IMR-90 (cell line): ENCODE measurements at regions not wholly inside any gene's neighbourhood (a gene's known extent, or its start where the extent isn't known, plus 50 kb on each side); places are given as distances from the start of the nearest gene placed in this dataset.

Source experiments
- ATAC-seq: fragments of 200-7000 bp; cut with Tn5 transposase; 2 replicates; pipeline ENCODE4 v1.9.1; 2020; ENCODE audit warnings: low read depth, mild to moderate bottlenecking, moderate library complexity
- BruUV-seq: library from RNA; stranded (reverse); fragments of 400-500 nt; replicated peaks from 2 replicates; lab custom pipeline; 2021; lab: Mats Ljungman, UMichigan
- CTCF ChIA-PET: fragments of 300-600 bp; formaldehyde crosslinking; extraction: SDS; loops from one replicate; lab custom pipeline; 2021; ENCODE audit warnings: antibody characterized with exemption; lab: Yijun Ruan, JAX
- POLR2A ChIA-PET: fragments of 300-600 bp; sonication (Branson Sonifier 250); formaldehyde crosslinking; loops from one replicate; lab custom pipeline; 2022; ENCODE audit warnings: antibody characterized with exemption; ENCODE audit not compliant: unreplicated experiment; lab: Charles Lee
- DNase-seq: peaks from one replicate; pipeline ENCODE4 v3.0.0; 2013
- H2AFZ ChIP-seq: replicated peaks from 2 replicates; pipeline ENCODE3; 2013; ENCODE audit warnings: low read length, mild to moderate bottlenecking; ENCODE audit not compliant: poor library complexity
- H2AK5ac ChIP-seq: 2 replicates; pipeline ENCODE4 v1.6.1; 2013; ENCODE audit warnings: low read depth, low read length, inconsistent platforms
- H2AK9ac ChIP-seq: replicated peaks from 2 replicates; pipeline ENCODE3; 2013; ENCODE audit warnings: mild to moderate bottlenecking, low read depth, low read length, moderate library complexity; ENCODE audit not compliant: poor library complexity
- H2BK120ac ChIP-seq: 2 replicates; pipeline ENCODE4 v1.6.1; 2013; ENCODE audit warnings: low read depth, low read length, inconsistent platforms
- H2BK15ac ChIP-seq: 3 replicates; pipeline ENCODE4 v1.6.1; 2013; ENCODE audit warnings: low read depth, low read length, inconsistent platforms
- H2BK20ac ChIP-seq: 2 replicates; pipeline ENCODE4 v1.6.1; 2013; ENCODE audit warnings: low read depth, mild to moderate bottlenecking, inconsistent platforms, low read length, moderate library complexity
- H2BK5ac ChIP-seq: 2 replicates; pipeline ENCODE4 v1.6.1; 2013; ENCODE audit warnings: mild to moderate bottlenecking, low read depth, low read length, inconsistent platforms; ENCODE audit not compliant: poor library complexity, severe bottlenecking
- H3K14ac ChIP-seq: replicated peaks from 2 replicates; pipeline ENCODE4 v1.6.1; 2013; ENCODE audit warnings: low read depth, low read length, inconsistent platforms
- H3K18ac ChIP-seq: 2 replicates; pipeline ENCODE4 v1.6.1; 2013; ENCODE audit warnings: low read depth, low read length, control low read depth
- H3K23ac ChIP-seq: 2 replicates; pipeline ENCODE4 v1.6.1; 2013; ENCODE audit warnings: low read depth, low read length, inconsistent platforms
- H3K27ac ChIP-seq: 2 replicates; pipeline ENCODE4 v1.5.1; 2013; ENCODE audit warnings: mild to moderate bottlenecking, control low read depth, low read length; ENCODE audit not compliant: insufficient read depth
- H3K27me3 ChIP-seq: 2 replicates; pipeline ENCODE4 v1.6.1; 2013; ENCODE audit warnings: low read length; ENCODE audit not compliant: control insufficient read depth, insufficient read depth
- H3K36me3 ChIP-seq: 2 replicates; pipeline ENCODE4 v1.6.1; 2013; ENCODE audit warnings: low read length, mixed read lengths; ENCODE audit not compliant: control insufficient read depth, insufficient read depth
- H3K4ac ChIP-seq: 2 replicates; pipeline ENCODE4 v1.6.1; 2013; ENCODE audit warnings: low read depth, low read length, inconsistent platforms
- H3K4me1 ChIP-seq: 2 replicates; pipeline ENCODE4 v1.6.1; 2013; ENCODE audit warnings: low read length, mixed read lengths; ENCODE audit not compliant: control insufficient read depth, insufficient read depth
- H3K4me2 ChIP-seq: 2 replicates; pipeline ENCODE4 v1.6.1; 2013; ENCODE audit warnings: low read depth, mild to moderate bottlenecking, control low read depth, low read length, moderate library complexity
- H3K4me3 ChIP-seq: 2 replicates; pipeline ENCODE4 v1.5.1; 2013; ENCODE audit warnings: low read depth, mild to moderate bottlenecking, control low read depth, low read length, moderate library complexity; ENCODE audit not compliant: insufficient read depth
- H3K56ac ChIP-seq: 2 replicates; pipeline ENCODE4 v1.6.1; 2013; ENCODE audit warnings: low read length, inconsistent platforms; ENCODE audit not compliant: insufficient read depth; ENCODE audit errors: extremely low read depth
- H3K79me1 ChIP-seq, 2 experiments: 2 replicates each; pipeline ENCODE4 v1.6.1; 2013; ENCODE audit warnings: low read length in 2 of 2, inconsistent platforms in 1 of 2, low read depth in 1 of 2
- H3K9ac ChIP-seq: 2 replicates; pipeline ENCODE4 v1.6.1; 2013; ENCODE audit warnings: low read depth, low read length, control low read depth
- H3K9me1 ChIP-seq: 2 replicates; pipeline ENCODE4 v1.6.1; 2013; ENCODE audit warnings: low read length, inconsistent platforms; ENCODE audit not compliant: insufficient read depth
- H3K9me3 ChIP-seq: 2 replicates; pipeline ENCODE4 v1.6.1; 2013; ENCODE audit warnings: low read length; ENCODE audit not compliant: control insufficient read depth, insufficient read depth
- H4K20me1 ChIP-seq: 2 replicates; pipeline ENCODE4 v1.6.1; 2013; ENCODE audit warnings: low read length, inconsistent platforms; ENCODE audit not compliant: insufficient read depth
- H4K5ac ChIP-seq: 2 replicates; pipeline ENCODE4 v1.6.1; 2013; ENCODE audit warnings: mild to moderate bottlenecking, low read depth, low read length, control low read depth
- H4K8ac ChIP-seq, 2 experiments: 2 replicates each; pipeline ENCODE4 v1.6.1; 2013; ENCODE audit warnings: low read depth in 2 of 2, low read length in 2 of 2, control low read depth in 1 of 2, inconsistent platforms in 1 of 2
- H4K91ac ChIP-seq: 2 replicates; pipeline ENCODE4 v1.6.1; 2013; ENCODE audit warnings: low read depth, low read length, inconsistent platforms; ENCODE audit not compliant: insufficient read depth
- CEBPB ChIP-seq: IDR thresholded peaks from 2 replicates; pipeline ENCODE4 v1.6.1; 2012; ENCODE audit warnings: low read depth, low read length, improper control_type of control experiment
- FOS ChIP-seq: fragments of 150-350 bp; IDR thresholded peaks from 2 replicates; pipeline ENCODE4 v1.6.1; 2016; ENCODE audit warnings: low read depth, low read length
- MAZ ChIP-seq: IDR thresholded peaks from 2 replicates; pipeline ENCODE4 v1.6.1; 2012; ENCODE audit warnings: low read depth, mild to moderate bottlenecking, low read length, improper control_type of control experiment, moderate library complexity, borderline replicate concordance
- MXI1 ChIP-seq: IDR thresholded peaks from 2 replicates; pipeline ENCODE4 v1.6.1; 2012; ENCODE audit warnings: low read depth, mild to moderate bottlenecking, low read length, moderate library complexity, borderline replicate concordance
- NFE2L2 ChIP-seq: fragments of 150-350 bp; IDR thresholded peaks from 2 replicates; pipeline ENCODE4 v1.6.1; 2016; ENCODE audit warnings: low read depth, mild to moderate bottlenecking, low read length
- RAD21 ChIP-seq: IDR thresholded peaks from 2 replicates; pipeline ENCODE4 v1.6.1; 2012; ENCODE audit warnings: low read length, improper control_type of control experiment
- RCOR1 ChIP-seq: IDR thresholded peaks from 2 replicates; pipeline ENCODE4 v1.6.1; 2012; ENCODE audit warnings: mild to moderate bottlenecking, low read length, improper control_type of control experiment; ENCODE audit not compliant: insufficient replicate concordance
- WGBS, 2 experiments: methylation state at CpG; one replicate each; pipeline versions ENCODE4 v1.1.5 to v1.1.7; 2013; ENCODE audit warnings: missing lambda C conversion rate in 2 of 2; ENCODE audit not compliant: insufficient read length in 1 of 2; ENCODE audit errors: extremely low coverage in 2 of 2; 5-methylcytosine and 5-hydroxymethylcytosine counted together
- dilution Hi-C: fragments of 300-500 bp; cut with HindIII; formaldehyde crosslinking; loops from one replicate; pipeline ENCODE4 v1.14.3; 2018; ENCODE audit warnings: low sequenced_read_pairs; ENCODE audit not compliant: unreplicated experiment
- in situ Hi-C: fragments of 300-500 bp; cut with MboI; formaldehyde crosslinking; loops from 3 replicates; pipeline ENCODE4 v1.14.3; 2019; ENCODE audit warnings: low sequenced_read_pairs, inconsistent platforms, mixed read lengths
- intact Hi-C: fragments of 100-400 bp; cut with micrococcal nuclease; formaldehyde crosslinking; loops from 2 replicates; pipeline ENCODE4 v1.10.0; 2022

GRCh38 chr6:89015971-89016370, 52.6 kb upstream of the RNGTT start:
- Histone ChIP-seq H2BK15ac (no peak overlapping the region), H3K4me2 (no peak overlapping the region), H3K18ac (no peak overlapping the region), H3K4me1 (no peaks in the 10 kb centered on the region), H3K9me1 (no peaks in the 10 kb centered on the region), H3K4ac (no peak overlapping the region), H3K27me3 (peaks cover 3% of the 10 kb centered on the region; the same call in 1 of the 2 replicates), H2AFZ (no peak overlapping the region), H2BK120ac (no peak overlapping the region), H3K14ac (no peak overlapping the region), H3K4me3 (no peak overlapping the region), H3K23ac (no peak overlapping the region), H2AK9ac (no peak overlapping the region), H3K56ac (no peak overlapping the region), H4K91ac (no peak overlapping the region), H3K79me1 (no peaks in the 10 kb centered on the region), H2BK20ac (no peak overlapping the region), H2BK5ac (no peak overlapping the region), H3K27ac (no peak overlapping the region), H4K8ac (no peak overlapping the region), H3K9ac (no peak overlapping the region), H4K5ac (no peak overlapping the region), H2AK5ac (no peak overlapping the region), H3K36me3 (no peaks in the 10 kb centered on the region), H3K9me3 (no peaks in the 10 kb centered on the region), H4K20me1 (no peaks in the 10 kb centered on the region)
- intact Hi-C loops (no loop called here), dilution Hi-C loops (no loop called here), in situ Hi-C loops (no loop called here)
- POLR2A ChIA-PET = interaction anchor here (0.6 kb wide), 1 partner anchor 76 kb away, joined by 6 read pairs; no protein-coding TSS in a partner anchor
- TF ChIP-seq NFE2L2 = no peak
- no peak for TF ChIP-seq MXI1
- no peak for TF ChIP-seq CEBPB
- no peak for TF ChIP-seq MAZ
- TF ChIP-seq FOS = no peak
- TF ChIP-seq RCOR1 = no peak
- no peak for TF ChIP-seq RAD21
- WGBS, 2 experiments = no CpG with 5 or more reads among the region's 2 CpGs
- no TSS peak for BruUV-seq
- no peak for DNase-seq
- CTCF ChIA-PET = no interaction called here
- ATAC-seq = no peak
